ENCODE measurements at regions not wholly inside any gene's neighbourhood (a gene's known extent, or its start where the extent isn't known, plus 50 kb on each side); places are given as distances from the start of the nearest gene placed in this dataset.

GRCh38 chr9:32698706-32699277 lies 63.3 kb upstream of the TAF1L start:
- no peak for DNase-seq
- intact Hi-C loops (cut with DNase I): no loop called here
- no peak for ATAC-seq

- ATAC-seq (no peak), DNase-seq (no peak)
- intact Hi-C loops (cut with DNase I): loop anchor here in 1 of 2 donors (10.0 kb wide), 1 partner anchor 57 kb away; no protein-coding TSS in a partner anchor
Observed at GRCh38 chr9:32701321-32702022, 66.0 kb upstream of the TAF1L start.

- DNase-seq: no peak
- intact Hi-C loops (cut with DNase I): loop anchor here in 1 of 2 donors (10.0 kb wide), 1 partner anchor 59 kb away; no protein-coding TSS in a partner anchor
Observed at GRCh38 chr9:32703635-32704034, 68.2 kb upstream of the TAF1L start.

GRCh38 chr9:32704343-32704742 lies 68.9 kb upstream of the TAF1L start:
- intact Hi-C loops (cut with DNase I): loop anchor here in 1 of 2 donors (10.0 kb wide), 1 partner anchor 60 kb away; no protein-coding TSS in a partner anchor
- no peak for ATAC-seq
- no peak for DNase-seq

More at GRCh38 chr9:32703635-32704034, 68.2 kb upstream of the TAF1L start:
- no peak for ATAC-seq

- DNase-seq (no peak), ATAC-seq (no peak)
- intact Hi-C loops (cut with DNase I): loop anchor here in 1 of 2 donors (10.0 kb wide), 1 partner anchor 60 kb away; no protein-coding TSS in a partner anchor
Observed at GRCh38 chr9:32705059-32705458, 69.6 kb upstream of the TAF1L start.

- intact Hi-C loops (cut with DNase I): loop anchor here in 1 of 2 donors (10.0 kb wide), 1 partner anchor 61 kb away; no protein-coding TSS in a partner anchor
- ATAC-seq (peak; percentile 38 to 82), DNase-seq (no peak)
Observed at GRCh38 chr9:32706004-32706724, 70.7 kb upstream of the TAF1L start.

GRCh38 chr9:32706725-32707100 lies 71.2 kb upstream of the TAF1L start:
- ATAC-seq: no peak
- no peak for DNase-seq
- intact Hi-C loops (cut with DNase I): loop anchor here in 1 of 2 donors (10.0 kb wide), 1 partner anchor 62 kb away; no protein-coding TSS in a partner anchor

GRCh38 chr9:32707326-32707725 lies 71.9 kb upstream of the TAF1L start:
- DNase-seq (no peak), ATAC-seq (no peak)
- intact Hi-C loops (cut with DNase I): loop anchor here in 1 of 2 donors (10.0 kb wide), 1 partner anchor 63 kb away; no protein-coding TSS in a partner anchor

- intact Hi-C loops (cut with DNase I): loop anchor here in 1 of 2 donors (10.0 kb wide), 1 partner anchor 64 kb away; no protein-coding TSS in a partner anchor
- ATAC-seq (no peak), DNase-seq (no peak)
Observed at GRCh38 chr9:32708480-32709150, 73.1 kb upstream of the TAF1L start.

- intact Hi-C loops (cut with DNase I): loop anchor here in 1 of 2 donors (10.0 kb wide), 1 partner anchor 65 kb away; no protein-coding TSS in a partner anchor
- ATAC-seq: no peak
- no peak for DNase-seq
Observed at GRCh38 chr9:32709871-32710270, 73.5 kb upstream of the TMEM215 start.

- intact Hi-C loops (cut with DNase I): no loop called here
- DNase-seq: no peak
- ATAC-seq: peak in 1 of 2 donors; percentile 71
Observed at GRCh38 chr9:32716425-32716824, 66.9 kb upstream of the TMEM215 start.

- intact Hi-C loops (cut with DNase I): no loop called here
- peak in 1 of 2 donors; percentile 95 for ATAC-seq
- no peak for DNase-seq
Observed at GRCh38 chr9:32716955-32717543, 66.3 kb upstream of the TMEM215 start.

GRCh38 chr9:32722704-32723103 lies 60.6 kb upstream of the TMEM215 start:
- ATAC-seq (no peak), DNase-seq (no peak)
- intact Hi-C loops (cut with DNase I): no loop called here

- intact Hi-C loops (cut with DNase I): no loop called here
- DNase-seq (no peak), ATAC-seq (peak in 1 of 2 donors; percentile 48)
Observed at GRCh38 chr9:32723789-32724325, 59.5 kb upstream of the TMEM215 start.

GRCh38 chr9:32725066-32725860 lies 58.1 kb upstream of the TMEM215 start:
- DNase-seq (no peak), ATAC-seq (peak in 1 of 2 donors; percentile 79)
- intact Hi-C loops (cut with DNase I): no loop called here

GRCh38 chr9:32728181-32728580 lies 55.2 kb upstream of the TMEM215 start:
- DNase-seq (no peak), ATAC-seq (no peak)
- intact Hi-C loops (cut with DNase I): no loop called here
